ENCODE measurements at regions not wholly inside any gene's neighbourhood (a gene's known extent, or its start where the extent isn't known, plus 50 kb on each side); places are given as distances from the start of the nearest gene placed in this dataset.
A peak's percentile ranks its signal among the peaks of the same experiment; 100 is the strongest.

- no peaks in the 10 kb centered on the region for H3K9me3 ChIP-seq (ENCODE audit: severe bottlenecking)
- H3K36me3 ChIP-seq (ENCODE audit: low read depth), result no peaks in the 10 kb centered on the region
- peaks cover 8% of the 10 kb centered on the region for H3K4me1 ChIP-seq (ENCODE audit: insufficient read depth, poor library complexity, severe bottlenecking)
- H3K27me3 ChIP-seq (ENCODE audit: insufficient read depth, poor library complexity, severe bottlenecking), result no peaks in the 10 kb centered on the region
- no peak for ATAC-seq (ENCODE audit: low read depth)
- H3K27ac ChIP-seq (ENCODE audit: poor library complexity, severe bottlenecking), result no peak overlapping the region
- no peak overlapping the region for H3K4me3 ChIP-seq (ENCODE audit: severe bottlenecking)
- DNase-seq (ENCODE audit: low spot score), result no peak
- TF ChIP-seq CTCF (IDR thresholded peaks at IDR 0.05; ENCODE audit: poor library complexity, severe bottlenecking), result no peak
Measured at GRCh38 chr11:33640730-33641371, 59.8 kb downstream of the C11orf91 start.

- Histone ChIP-seq H3K36me3 (ENCODE audit: low read depth) (no peaks in the 10 kb centered on the region), H3K4me1 (ENCODE audit: insufficient read depth, poor library complexity, severe bottlenecking) (peaks cover 31% of the 10 kb centered on the region), H3K27me3 (ENCODE audit: insufficient read depth, poor library complexity, severe bottlenecking) (no peaks in the 10 kb centered on the region), H3K27ac (ENCODE audit: poor library complexity, severe bottlenecking) (no peak overlapping the region), H3K9me3 (ENCODE audit: severe bottlenecking) (no peaks in the 10 kb centered on the region), H3K4me3 (ENCODE audit: severe bottlenecking) (no peak overlapping the region)
- ATAC-seq (ENCODE audit: low read depth) (no peak), DNase-seq (ENCODE audit: low spot score) (no peak)
- no peak for TF ChIP-seq CTCF (IDR thresholded peaks at IDR 0.05; ENCODE audit: poor library complexity, severe bottlenecking)
Measured at GRCh38 chr11:33638608-33639007, 62.0 kb downstream of the C11orf91 start.

- peak; percentile 76 for DNase-seq (ENCODE audit: low spot score)
Measured at GRCh38 chr11:33636104-33636503, 64.5 kb downstream of the C11orf91 start.

GRCh38 chr11:33635161-33635560 lies 65.5 kb downstream of the C11orf91 start:
- peaks cover 39% of the 10 kb centered on the region for H3K4me1 ChIP-seq (ENCODE audit: insufficient read depth, poor library complexity, severe bottlenecking)
- H3K27ac ChIP-seq (ENCODE audit: poor library complexity, severe bottlenecking), result peak overlapping the region; percentile 98
- no peak for TF ChIP-seq CTCF (IDR thresholded peaks at IDR 0.05; ENCODE audit: poor library complexity, severe bottlenecking)
- ATAC-seq (ENCODE audit: low read depth) (0 out of 3 replicates have a peak, but pooled peaks have one; percentile 2), DNase-seq (ENCODE audit: low spot score) (no peak)
- no peaks in the 10 kb centered on the region for H3K9me3 ChIP-seq (ENCODE audit: severe bottlenecking)
- H3K27me3 ChIP-seq (ENCODE audit: insufficient read depth, poor library complexity, severe bottlenecking), result no peaks in the 10 kb centered on the region
- H3K4me3 ChIP-seq (ENCODE audit: severe bottlenecking), result no peak overlapping the region
- no peaks in the 10 kb centered on the region for H3K36me3 ChIP-seq (ENCODE audit: low read depth)

More at GRCh38 chr11:33636104-33636503, 64.5 kb downstream of the C11orf91 start:
- peak; percentile 17; the same call in 1 of the 3 replicates for ATAC-seq (ENCODE audit: low read depth)
- H3K36me3 ChIP-seq (ENCODE audit: low read depth), result no peaks in the 10 kb centered on the region
- peak overlapping the region; percentile 98 for H3K27ac ChIP-seq (ENCODE audit: poor library complexity, severe bottlenecking)
- H3K9me3 ChIP-seq (ENCODE audit: severe bottlenecking), result no peaks in the 10 kb centered on the region
- no peak overlapping the region for H3K4me3 ChIP-seq (ENCODE audit: severe bottlenecking)
- peaks cover 37% of the 10 kb centered on the region for H3K4me1 ChIP-seq (ENCODE audit: insufficient read depth, poor library complexity, severe bottlenecking)
- TF ChIP-seq CTCF (IDR thresholded peaks at IDR 0.05; ENCODE audit: poor library complexity, severe bottlenecking), result no peak
- H3K27me3 ChIP-seq (ENCODE audit: insufficient read depth, poor library complexity, severe bottlenecking), result no peaks in the 10 kb centered on the region

- ATAC-seq (ENCODE audit: low read depth) (peak; percentile 70), DNase-seq (ENCODE audit: low spot score) (no peak)
- Histone ChIP-seq H3K36me3 (ENCODE audit: low read depth) (no peaks in the 10 kb centered on the region), H3K4me3 (ENCODE audit: severe bottlenecking) (no peak overlapping the region), H3K27ac (ENCODE audit: poor library complexity, severe bottlenecking) (peak overlapping the region; percentile 98), H3K4me1 (ENCODE audit: insufficient read depth, poor library complexity, severe bottlenecking) (peaks cover 39% of the 10 kb centered on the region), H3K9me3 (ENCODE audit: severe bottlenecking) (no peaks in the 10 kb centered on the region), H3K27me3 (ENCODE audit: insufficient read depth, poor library complexity, severe bottlenecking) (no peaks in the 10 kb centered on the region)
- no peak for TF ChIP-seq CTCF (IDR thresholded peaks at IDR 0.05; ENCODE audit: poor library complexity, severe bottlenecking)
Measured at GRCh38 chr11:33634291-33634834, 66.3 kb downstream of the C11orf91 start.

Measured in RWPE2 (cell line).